Activated CD8-positive, alpha-beta memory T cell treated with anti-CD3 and anti-CD28 coated beads for 36 hours (primary cell): ENCODE measurements at regions not wholly inside any gene's neighbourhood (a gene's known extent, or its start where the extent isn't known, plus 50 kb on each side); places are given as distances from the start of the nearest gene placed in this dataset.
"Not testable (repeated sequence)": the region's sequence is repeated elsewhere in the genome, so short reads cannot be mapped to it uniquely, and the experiment has no call there.

Experiments used
- CTCF ChIA-PET: fragments of 350-600 bp; sonication (Branson Sonifier 250); formaldehyde crosslinking; loops from one replicate; lab custom pipeline; 2021; ENCODE audit warnings: antibody characterized with exemption; lab: Charles Lee
- POLR2A ChIA-PET: fragments of 350-600 bp; sonication (Branson Sonifier 250); formaldehyde crosslinking; loops from one replicate; lab custom pipeline; 2021; ENCODE audit warnings: antibody characterized with exemption; lab: Charles Lee

- CTCF ChIA-PET, result interaction anchor here (0.5 kb wide), 1 partner anchor 86 kb away, joined by 6 read pairs; no protein-coding TSS in a partner anchor
- POLR2A ChIA-PET, result no interaction called here
Observed at GRCh38 chr11:104725796-104726408, 172.4 kb downstream of the CASP12 start.

GRCh38 chr11:104713401-104713800, 184.9 kb downstream of the CASP12 start:
- CTCF ChIA-PET, result no interaction called here
- POLR2A ChIA-PET, result no interaction called here

DNA sequence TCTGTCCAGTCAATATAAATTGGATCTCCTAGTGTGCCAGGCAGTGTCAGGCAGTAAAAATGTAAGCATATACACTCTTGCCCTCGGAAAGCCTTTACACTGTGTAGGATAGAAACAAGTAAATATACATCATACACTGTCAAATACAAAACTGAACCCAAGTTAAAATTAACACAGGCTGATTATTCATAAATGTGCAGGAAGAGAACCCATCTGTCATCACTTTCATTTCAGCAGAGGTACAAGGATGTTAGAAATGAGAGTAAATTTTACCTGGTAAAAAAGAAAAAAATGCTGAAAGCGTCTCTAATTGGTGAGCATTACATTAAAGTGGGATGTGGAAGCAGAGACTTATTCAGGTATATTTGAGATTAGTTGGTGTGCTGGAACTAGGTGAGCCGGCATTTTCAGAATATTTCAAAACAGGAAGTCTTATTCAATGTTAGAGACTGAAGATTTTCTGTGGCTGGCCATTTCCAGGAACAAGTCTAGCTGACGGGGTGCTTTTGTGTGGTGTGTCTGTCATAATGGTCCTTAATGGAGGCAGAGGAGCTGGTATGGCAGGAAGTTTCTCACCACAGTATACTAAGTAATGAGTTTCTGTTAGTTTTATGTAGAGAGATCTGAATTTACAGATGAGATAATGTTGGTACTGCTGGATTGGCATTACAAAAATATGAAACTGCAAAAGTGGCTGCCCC, 192.6 kb downstream of the CASP12 start:
- CTCF ChIA-PET, result no interaction called here
- POLR2A ChIA-PET, result interaction anchor here (1.0 kb wide), 1 partner anchor 92 kb away, joined by 4 read pairs; no protein-coding TSS in a partner anchor

DNA sequence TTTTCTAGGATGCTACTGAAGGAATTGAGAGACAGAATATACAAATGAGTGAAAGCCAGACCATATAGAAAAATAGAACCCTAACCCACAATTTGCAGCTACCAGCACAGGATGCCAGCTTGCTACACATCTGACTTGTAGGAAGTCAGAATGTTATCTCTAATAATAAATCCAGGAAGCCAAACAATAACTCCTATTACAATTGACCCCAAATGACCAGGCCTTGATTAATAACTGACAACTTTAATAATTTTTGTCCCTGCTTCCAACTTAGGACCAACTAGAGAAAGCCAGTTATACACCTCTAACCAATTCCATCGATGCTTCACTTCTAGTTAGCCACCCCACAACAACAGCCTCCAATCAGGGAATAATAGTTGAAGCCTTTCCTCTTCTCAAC, 193.4 kb downstream of the CASP12 start:
- ChIA-PET CTCF (no interaction called here), POLR2A (no interaction called here)

DNA sequence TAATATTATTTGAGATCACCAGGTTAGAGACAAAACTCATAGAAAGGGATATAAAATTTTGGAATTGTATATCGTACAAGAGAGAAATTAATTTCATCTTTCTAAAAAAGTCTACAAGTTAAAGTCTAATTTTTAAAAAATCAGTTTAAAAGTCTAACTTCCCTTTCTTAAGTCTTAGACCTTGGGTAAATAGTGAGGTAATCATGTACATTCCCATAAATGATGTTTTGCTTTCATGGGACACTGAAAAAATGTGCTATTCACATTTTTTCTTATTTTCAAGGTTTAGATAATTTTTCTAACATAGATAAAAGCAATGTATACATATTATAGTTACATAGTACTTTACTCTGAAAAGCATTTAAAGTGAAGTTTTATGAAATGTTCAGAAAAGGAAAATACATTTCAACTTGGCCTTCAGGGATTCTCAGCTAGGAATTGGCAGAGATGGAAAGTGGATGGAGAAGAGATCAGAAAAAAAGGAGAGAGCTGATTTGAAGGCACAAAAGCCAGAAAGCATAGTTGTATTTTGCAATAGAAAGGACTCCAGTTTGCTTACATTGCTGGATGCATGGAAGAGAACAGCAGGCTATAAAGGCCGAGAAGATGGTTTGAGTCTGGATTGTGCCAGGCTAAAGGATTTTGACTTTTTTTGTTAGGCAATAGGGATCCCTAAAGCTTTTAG, 194.0 kb downstream of the CASP12 start:
- POLR2A ChIA-PET, result no interaction called here

DNA sequence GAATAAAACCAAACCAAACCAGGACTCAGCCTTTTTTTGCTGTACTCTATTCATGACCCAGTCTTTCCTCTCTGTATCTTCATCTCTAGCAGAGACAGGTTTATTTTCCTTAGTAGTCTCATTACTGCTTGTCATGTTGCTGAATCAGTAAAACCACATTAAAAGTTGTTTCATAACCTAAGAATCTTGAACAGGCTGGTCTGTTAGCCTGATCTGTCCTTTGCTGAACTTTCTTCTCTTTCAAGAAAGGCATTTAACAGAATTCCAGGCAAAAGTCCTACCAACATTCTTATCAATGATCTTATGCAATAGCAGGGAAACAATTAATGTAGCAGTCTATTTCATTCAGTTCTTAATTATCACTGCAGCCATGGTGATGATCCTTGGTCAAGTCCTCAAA, 197.7 kb downstream of the CASP12 start:
- ChIA-PET CTCF (no interaction called here), POLR2A (no interaction called here)

More for the DNA sequence above, 194.0 kb downstream of the CASP12 start:
- CTCF ChIA-PET, result no interaction called here

GRCh38 chr11:104699981-104700380, 198.3 kb downstream of the CASP12 start:
- CTCF ChIA-PET, result no interaction called here
- POLR2A ChIA-PET, result no interaction called here

GRCh38 chr11:104695065-104695463, 203.2 kb downstream of the CASP12 start:
- POLR2A ChIA-PET, result no interaction called here
- CTCF ChIA-PET, result no interaction called here

GRCh38 chr11:104694259-104695064, 203.8 kb downstream of the CASP12 start:
- ChIA-PET POLR2A (no interaction called here), CTCF (no interaction called here)

DNA sequence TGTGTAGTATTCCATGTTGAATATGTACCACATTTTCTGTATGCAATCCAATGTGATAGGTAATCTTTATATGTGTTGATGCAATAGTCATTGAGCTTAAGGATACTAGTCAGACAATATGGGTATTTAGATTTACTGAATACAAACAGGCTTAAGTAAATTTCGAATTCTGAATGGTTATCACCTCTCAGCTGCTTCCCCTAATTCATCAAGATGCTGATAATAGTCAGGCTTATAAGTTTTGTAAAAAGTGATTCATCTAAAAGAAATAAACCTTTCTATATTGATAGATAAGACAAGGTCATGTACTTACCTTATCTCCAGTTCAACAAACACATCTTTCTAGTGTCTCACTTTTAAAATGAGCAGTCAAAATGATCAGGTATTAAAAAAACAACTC, 205.5 kb downstream of the CASP12 start:
- ChIA-PET POLR2A (no interaction called here), CTCF (no interaction called here)

- CTCF ChIA-PET, result no interaction called here
- POLR2A ChIA-PET, result no interaction called here
Observed at GRCh38 chr11:104691129-104691528, 207.1 kb downstream of the CASP12 start.

DNA sequence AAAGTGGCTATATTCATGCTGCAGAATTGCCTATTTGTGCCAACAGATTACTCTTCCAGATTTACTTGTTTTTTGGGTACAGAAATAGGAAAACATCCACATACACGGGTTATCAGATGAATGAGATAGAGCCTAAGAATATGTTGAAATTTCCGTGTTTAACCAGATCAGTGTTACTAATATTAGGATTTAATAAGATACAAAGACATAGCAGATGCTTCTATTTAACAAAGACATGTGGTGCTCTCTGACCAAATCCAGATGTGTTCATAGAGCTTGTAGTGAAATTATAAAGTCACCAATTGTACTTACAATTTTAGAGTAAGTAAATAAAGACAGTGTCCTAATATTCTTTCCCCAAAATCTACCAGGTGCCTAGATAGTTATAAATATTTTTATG, 208.0 kb downstream of the CASP12 start:
- ChIA-PET CTCF (no interaction called here), POLR2A (no interaction called here)

- POLR2A ChIA-PET, result no interaction called here
- CTCF ChIA-PET, result no interaction called here
Observed at GRCh38 chr11:104688731-104689130, 209.5 kb downstream of the CASP12 start.

- ChIA-PET POLR2A (no interaction called here), CTCF (no interaction called here)
Observed at GRCh38 chr11:104682206-104682605, 216.1 kb downstream of the CASP12 start.

DNA sequence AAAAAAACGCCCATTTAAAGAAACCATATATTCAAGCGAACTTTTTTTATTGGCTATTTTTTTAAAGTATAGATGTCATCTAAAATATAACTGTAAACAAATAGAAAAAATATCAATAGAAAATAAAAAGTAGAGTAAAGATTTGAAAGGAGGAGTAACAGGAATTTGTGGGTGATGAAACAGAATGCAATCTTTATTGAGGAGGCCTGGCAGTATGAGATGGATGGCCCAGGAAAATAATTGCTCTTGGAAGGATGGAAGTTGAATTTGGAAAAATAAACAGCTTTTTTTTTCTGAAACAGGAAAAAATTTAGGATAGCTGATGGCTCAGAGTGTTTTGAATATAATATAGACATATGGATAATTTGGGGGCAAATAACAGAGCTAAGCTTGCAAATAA, 219.0 kb downstream of the CASP12 start:
- POLR2A ChIA-PET, result no interaction called here

GRCh38 chr11:104678408-104678807, 219.9 kb downstream of the CASP12 start:
- POLR2A ChIA-PET, result no interaction called here

More for the DNA sequence above, 219.0 kb downstream of the CASP12 start:
- CTCF ChIA-PET, result no interaction called here

GRCh38 chr11:104677069-104677468, 221.2 kb downstream of the CASP12 start:
- POLR2A ChIA-PET, CTCF ChIA-PET: not testable (repeated sequence)

More at GRCh38 chr11:104678408-104678807, 219.9 kb downstream of the CASP12 start:
- CTCF ChIA-PET, result no interaction called here

GRCh38 chr11:104672897-104673296, 225.4 kb downstream of the CASP12 start:
- POLR2A ChIA-PET, result no interaction called here

GRCh38 chr11:104668797-104669463, 229.3 kb downstream of the CASP12 start:
- ChIA-PET POLR2A (no interaction called here), CTCF (no interaction called here)

More at GRCh38 chr11:104672897-104673296, 225.4 kb downstream of the CASP12 start:
- CTCF ChIA-PET, result no interaction called here
